Uterus (tissue), 3 donors: ENCODE measurements at regions not wholly inside any gene's neighbourhood (a gene's known extent, or its start where the extent isn't known, plus 50 kb on each side); places are given as distances from the start of the nearest gene placed in this dataset.
A peak's percentile ranks its signal among the peaks of the same experiment; 100 is the strongest.

Source experiments
- DNase-seq, 2 donors: peaks; one replicate each; pipeline ENCODE4 v3.0.0-alpha.2; 2019 to 2020
- H3K27ac ChIP-seq, 2 donors: fragments of 200-600 bp; sonication (generic); 1 replicate in 1 of 2; 2 replicates in 1 of 2; pipeline ENCODE4 v1.5.1; 2016 to 2018
- H3K27me3 ChIP-seq, 2 donors: fragments of 200-600 bp; sonication (generic); one replicate each; pipeline ENCODE4 v1.5.1; 2018 to 2019; ENCODE audit warnings: control low read depth in 1 of 2
- H3K36me3 ChIP-seq, 2 donors: fragments of 200-600 bp; sonication (generic); one replicate each; pipeline ENCODE4 v1.5.1; 2019; ENCODE audit warnings: control low read depth in 1 of 2
- H3K4me1 ChIP-seq, 2 donors: fragments of 200-600 bp; sonication (generic); one replicate each; pipeline ENCODE4 v1.5.1; 2018 to 2019; ENCODE audit warnings: control low read depth in 1 of 2
- H3K4me3 ChIP-seq, 2 donors: fragments of 200-600 bp; sonication (generic); 1 replicate in 1 of 2; 2 replicates in 1 of 2; pipeline ENCODE4 v1.5.1; 2018 to 2019; ENCODE audit warnings: mild to moderate bottlenecking in 1 of 2
- H3K9me3 ChIP-seq, 2 donors: fragments of 200-600 bp; sonication (generic); one replicate each; pipeline ENCODE4 v1.5.1; 2019; ENCODE audit warnings: control low read depth in 1 of 2
- CTCF ChIP-seq, 4 experiments: fragments of 200-600 bp in 2 of 4; fragments of 450-650 bp in 2 of 4; sonication (generic) in 2 of 4; IDR thresholded peaks; one replicate each; pipeline ENCODE4 v1.5.1; 2016 to 2019; ENCODE audit warnings: antibody characterized with exemption in 4 of 4, mild to moderate bottlenecking in 2 of 4, moderate library complexity in 1 of 4
- POLR2A ChIP-seq, 2 donors: fragments of 450-650 bp; IDR thresholded peaks; one replicate each; pipeline ENCODE4 v1.6.1; 2016; ENCODE audit warnings: antibody characterized with exemption in 2 of 2, mild to moderate bottlenecking in 1 of 2, moderate library complexity in 1 of 2
- intact Hi-C: fragments of 100-400 bp; cut with DNase I; formaldehyde crosslinking; loops from one replicate; pipeline ENCODE4 v1.15.1; 2023; ENCODE audit warnings: low total_unique reads
- donor health status: DM: yes; HTN: yes; CAD: no.

DNA sequence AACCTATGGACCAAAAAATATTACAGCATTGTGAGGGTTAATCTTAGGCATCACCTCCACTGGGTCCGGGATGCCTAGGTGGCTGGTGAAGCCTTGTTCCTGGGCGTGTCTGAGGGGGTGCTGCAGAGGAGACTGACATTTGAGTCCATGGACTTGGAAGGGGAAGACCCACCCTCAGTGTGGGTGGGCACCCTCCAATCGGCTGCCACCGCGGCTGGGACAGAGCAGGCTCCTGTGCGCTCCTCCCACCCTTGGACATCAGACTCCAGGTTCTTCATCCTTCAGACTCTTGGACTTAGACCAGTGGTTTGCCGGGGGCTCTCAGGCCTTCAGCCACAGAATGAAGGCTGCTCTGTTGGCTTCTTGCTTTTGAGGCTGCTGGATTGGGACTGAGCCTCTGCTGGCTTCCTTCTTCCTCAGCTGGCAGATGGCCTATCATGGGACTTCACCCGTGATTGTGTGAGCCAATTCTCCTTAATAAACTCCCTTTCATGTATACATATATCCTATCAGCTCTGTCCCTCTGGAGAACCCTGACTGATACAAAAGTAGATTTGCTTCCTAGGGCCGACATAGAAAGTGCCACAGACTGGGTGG is 113.1 kb downstream of the TTLL2 start:
- Histone ChIP-seq H3K27me3 (no peaks in the 10 kb centered on the region), H3K36me3 (no peaks in the 10 kb centered on the region), H3K9me3 (no peaks in the 10 kb centered on the region), H3K27ac (no peak overlapping the region), H3K4me1 (no peaks in the 10 kb centered on the region), H3K4me3 (no peak overlapping the region)
- DNase-seq = no peak
- intact Hi-C loops = no loop called here
- TF ChIP-seq POLR2A (IDR thresholded peaks at IDR 0.05) = no peak
- no peak for TF ChIP-seq CTCF (IDR thresholded peaks at IDR 0.05)

GRCh38 chr6:167441715-167442206 is 116.9 kb downstream of the TTLL2 start:
- Histone ChIP-seq H3K9me3 (no peaks in the 10 kb centered on the region), H3K27me3 (no peaks in the 10 kb centered on the region), H3K4me1 (no peaks in the 10 kb centered on the region), H3K36me3 (no peaks in the 10 kb centered on the region), H3K27ac (peak overlapping the region; percentile 55 to 61), H3K4me3 (no peak overlapping the region)
- peak in 1 of 2 donors; percentile 28 for DNase-seq
- intact Hi-C loops = no loop called here
- TF ChIP-seq CTCF (IDR thresholded peaks at IDR 0.05) = no peak

- intact Hi-C loops = no loop called here
- Histone ChIP-seq H3K27ac (peak overlapping the region; percentile 55 to 61), H3K36me3 (no peaks in the 10 kb centered on the region), H3K4me3 (no peak overlapping the region), H3K4me1 (no peaks in the 10 kb centered on the region), H3K9me3 (no peaks in the 10 kb centered on the region), H3K27me3 (no peaks in the 10 kb centered on the region)
- no peak for DNase-seq
- TF ChIP-seq CTCF (IDR thresholded peaks at IDR 0.05) (no peak), POLR2A (IDR thresholded peaks at IDR 0.05) (no peak)
Measured at GRCh38 chr6:167442245-167442644, 117.4 kb downstream of the TTLL2 start.

DNA sequence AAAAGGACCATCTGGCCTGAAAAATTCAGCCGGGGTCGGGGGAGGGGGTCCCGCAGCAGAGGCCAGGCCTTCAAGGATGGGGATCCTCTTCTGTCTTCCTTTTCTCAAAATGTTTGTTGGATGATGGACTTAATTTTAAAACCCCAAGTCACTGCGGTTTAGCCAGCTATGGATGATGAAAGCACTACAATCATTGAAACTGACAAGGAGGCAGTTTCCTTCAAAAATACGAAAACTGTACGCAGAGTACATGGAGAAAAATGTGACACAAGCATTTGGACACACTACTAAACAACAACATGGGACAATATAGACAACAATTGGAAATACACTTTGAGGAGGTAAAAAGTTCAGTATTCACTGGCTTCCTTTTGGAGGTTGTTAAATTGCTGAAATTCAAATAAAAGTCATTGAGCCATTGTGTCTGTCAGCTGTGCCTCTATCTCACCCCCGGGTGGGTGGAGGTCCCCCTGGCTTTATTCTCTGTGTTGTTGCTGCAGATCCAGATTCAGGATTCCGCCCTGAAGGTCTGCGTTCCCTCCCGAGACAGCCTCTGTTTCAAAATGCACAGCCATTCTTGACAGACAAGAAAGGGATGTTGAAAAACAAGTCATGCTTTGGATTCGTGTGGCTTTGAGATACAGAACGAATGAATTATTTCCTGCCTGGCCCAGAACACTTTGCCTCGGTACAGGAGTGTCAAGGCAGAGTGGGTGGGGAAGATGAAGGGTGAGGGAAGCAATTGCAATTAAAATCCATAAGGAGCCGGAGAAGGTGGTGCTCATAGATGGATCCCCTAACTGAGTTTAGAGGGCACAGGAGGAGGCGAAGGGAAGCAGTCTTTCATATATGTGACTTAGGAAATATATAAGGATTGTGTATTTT is 118.2 kb downstream of the TTLL2 start:
- intact Hi-C loops = no loop called here
- Histone ChIP-seq H3K9me3 (no peaks in the 10 kb centered on the region), H3K4me1 (no peaks in the 10 kb centered on the region), H3K36me3 (no peaks in the 10 kb centered on the region), H3K27me3 (no peaks in the 10 kb centered on the region), H3K27ac (no peak overlapping the region), H3K4me3 (no peak overlapping the region)
- no peak for TF ChIP-seq POLR2A (IDR thresholded peaks at IDR 0.05)
- TF ChIP-seq CTCF (IDR thresholded peaks at IDR 0.05) = no peak
- DNase-seq = no peak
